Fibroblast of pulmonary artery (primary cell): ENCODE measurements at regions not wholly inside any gene's neighbourhood (a gene's known extent, or its start where the extent isn't known, plus 50 kb on each side); places are given as distances from the start of the nearest gene placed in this dataset.

Experiments
- DNase-seq: peaks from one replicate; pipeline ENCODE4 v3.0.0-alpha.2; 2010; ENCODE audit warnings: low read depth
- H3K4me3 ChIP-seq: replicated peaks from 2 replicates; pipeline ENCODE4 v1.5.1; 2011; ENCODE audit warnings: low read depth, mild to moderate bottlenecking, control low read depth, low read length, moderate library complexity
- CTCF ChIP-seq: IDR thresholded peaks from 2 replicates; pipeline ENCODE4 v1.5.1; 2011; ENCODE audit warnings: mild to moderate bottlenecking, control low read depth, low read length, inconsistent platforms; ENCODE audit errors: missing control alignments

- DNase-seq, result no peak
- TF ChIP-seq CTCF, result no peak
- no peak overlapping the region for H3K4me3 ChIP-seq
Observed at GRCh38 chr3:59512066-59512465, 462.2 kb upstream of the CFAP20DC start.

DNA sequence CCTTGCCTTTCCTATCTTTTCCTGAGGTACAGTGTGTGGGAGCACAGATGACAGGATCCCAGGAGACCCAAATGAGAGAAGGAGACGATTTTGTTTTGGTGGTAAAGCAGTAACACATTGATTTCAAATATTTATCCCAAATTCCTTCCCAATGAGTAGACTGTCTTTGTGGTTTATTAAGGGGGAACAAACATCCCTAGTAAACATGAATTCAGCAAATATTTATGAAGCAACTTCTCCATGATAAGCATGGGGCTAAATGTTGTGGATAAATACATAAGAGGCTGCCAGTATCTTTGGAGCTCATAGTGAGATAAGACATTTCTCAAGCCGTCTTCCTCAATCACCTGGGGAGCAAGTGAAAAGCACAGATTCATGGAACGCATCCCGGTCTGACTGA is 460.8 kb upstream of the CFAP20DC start:
- no peak for DNase-seq
- no peak for TF ChIP-seq CTCF
- H3K4me3 ChIP-seq, result no peak overlapping the region

GRCh38 chr3:59508273-59508672 is 458.4 kb upstream of the CFAP20DC start:
- H3K4me3 ChIP-seq, result no peak overlapping the region
- TF ChIP-seq CTCF, result no peak
- no peak for DNase-seq

DNA sequence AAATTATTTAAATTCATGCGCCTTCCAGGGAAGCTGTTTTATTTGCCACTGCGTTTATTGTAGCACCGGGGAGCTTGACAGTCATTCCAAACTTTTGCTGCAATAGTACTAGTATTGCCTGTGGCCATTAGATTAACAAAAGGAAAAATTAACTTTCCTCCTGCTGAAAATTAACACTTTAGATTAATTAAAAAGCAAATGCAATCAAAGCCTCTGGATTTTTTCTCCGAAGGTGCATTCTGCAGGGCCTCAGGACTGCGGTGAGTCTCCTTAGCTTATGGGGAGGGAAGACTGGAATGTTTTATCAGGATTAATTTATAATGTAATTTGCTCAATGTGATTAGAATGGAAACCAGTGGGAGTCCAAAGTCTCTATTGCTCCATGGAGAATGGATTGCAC is 456.4 kb upstream of the CFAP20DC start:
- no peak for TF ChIP-seq CTCF
- no peak for DNase-seq
- H3K4me3 ChIP-seq, result no peak overlapping the region

GRCh38 chr3:59503441-59503840 is 453.6 kb upstream of the CFAP20DC start:
- H3K4me3 ChIP-seq, result no peak overlapping the region
- DNase-seq, result no peak
- TF ChIP-seq CTCF, result no peak

- TF ChIP-seq CTCF, result no peak
- H3K4me3 ChIP-seq, result no peak overlapping the region
- peak; percentile 47 for DNase-seq
Observed at GRCh38 chr3:59502806-59503205, 453.0 kb upstream of the CFAP20DC start.

- no peak for DNase-seq
- H3K4me3 ChIP-seq, result no peak overlapping the region
- TF ChIP-seq CTCF, result no peak
Observed at GRCh38 chr3:59499954-59500353, 450.1 kb upstream of the CFAP20DC start.
